IPS-20b (cell line): ENCODE measurements at regions not wholly inside any gene's neighbourhood (a gene's known extent, or its start where the extent isn't known, plus 50 kb on each side); places are given as distances from the start of the nearest gene placed in this dataset.

Source experiments
- H3K27ac ChIP-seq: one replicate; pipeline ENCODE4 v1.5.1; 2013; ENCODE audit warnings: low read length
- H3K27me3 ChIP-seq: 2 replicates; pipeline ENCODE4 v1.6.1; 2013; ENCODE audit warnings: mild to moderate bottlenecking, low read length, inconsistent platforms; ENCODE audit not compliant: insufficient read depth
- H3K36me3 ChIP-seq: 2 replicates; pipeline ENCODE4 v1.6.1; 2013; ENCODE audit warnings: low read depth, mild to moderate bottlenecking, inconsistent platforms, low read length, moderate library complexity; ENCODE audit not compliant: insufficient read depth
- H3K4me1 ChIP-seq: 2 replicates; pipeline ENCODE4 v1.6.1; 2013; ENCODE audit warnings: mild to moderate bottlenecking, control low read depth, inconsistent platforms, low read length, moderate library complexity; ENCODE audit not compliant: insufficient read depth
- H3K4me3 ChIP-seq: 2 replicates; pipeline ENCODE4 v1.5.1; 2013; ENCODE audit warnings: mild to moderate bottlenecking, low read length, inconsistent platforms
- H3K9ac ChIP-seq: 2 replicates; pipeline ENCODE4 v1.6.1; 2013; ENCODE audit warnings: low read depth, mild to moderate bottlenecking, inconsistent platforms, low read length, moderate library complexity
- H3K9me3 ChIP-seq: 2 replicates; pipeline ENCODE4 v1.6.1; 2013; ENCODE audit warnings: mild to moderate bottlenecking, low read depth, low read length, inconsistent platforms; ENCODE audit not compliant: insufficient read depth

GRCh38 chr9:96183751-96184150 is 118.2 kb downstream of the HSD17B3 start:
- Histone ChIP-seq H3K27me3 (peaks cover 21% of the 10 kb centered on the region), H3K36me3 (no peaks in the 10 kb centered on the region), H3K9me3 (no peaks in the 10 kb centered on the region), H3K4me1 (peaks cover 12% of the 10 kb centered on the region), H3K27ac (no peak overlapping the region), H3K4me3 (no peak overlapping the region), H3K9ac (no peak overlapping the region)

GRCh38 chr9:96178153-96178552 is 123.8 kb downstream of the HSD17B3 start:
- Histone ChIP-seq H3K27ac (no peak overlapping the region), H3K9me3 (no peaks in the 10 kb centered on the region), H3K36me3 (no peaks in the 10 kb centered on the region), H3K4me3 (no peak overlapping the region), H3K4me1 (no peaks in the 10 kb centered on the region; the same call in 1 of the 2 replicates), H3K9ac (no peak overlapping the region), H3K27me3 (no peaks in the 10 kb centered on the region)

- Histone ChIP-seq H3K27me3 (no peaks in the 10 kb centered on the region), H3K4me1 (no peaks in the 10 kb centered on the region; the same call in 1 of the 2 replicates), H3K36me3 (no peaks in the 10 kb centered on the region), H3K9ac (no peak overlapping the region), H3K27ac (no peak overlapping the region), H3K9me3 (no peaks in the 10 kb centered on the region), H3K4me3 (no peak overlapping the region)
Observed at GRCh38 chr9:96177719-96178028, 124.3 kb downstream of the HSD17B3 start.

GRCh38 chr9:96177005-96177718 is 124.8 kb downstream of the HSD17B3 start:
- no peaks in the 10 kb centered on the region for H3K9me3 ChIP-seq
- no peaks in the 10 kb centered on the region for H3K27me3 ChIP-seq
- no peaks in the 10 kb centered on the region; the same call in 1 of the 2 replicates for H3K4me1 ChIP-seq
- no peak overlapping the region for H3K9ac ChIP-seq
- no peaks in the 10 kb centered on the region for H3K36me3 ChIP-seq
- no peak overlapping the region for H3K27ac ChIP-seq
- H3K4me3 ChIP-seq, result no peak overlapping the region

- Histone ChIP-seq H3K4me1 (no peaks in the 10 kb centered on the region; the same call in 1 of the 2 replicates), H3K9me3 (no peaks in the 10 kb centered on the region), H3K36me3 (no peaks in the 10 kb centered on the region), H3K27ac (no peak overlapping the region), H3K27me3 (no peaks in the 10 kb centered on the region), H3K4me3 (no peak overlapping the region), H3K9ac (no peak overlapping the region)
Observed at GRCh38 chr9:96175796-96176195, 126.2 kb downstream of the HSD17B3 start.

GRCh38 chr9:96175001-96175400 is 127.0 kb downstream of the HSD17B3 start:
- H3K4me3 ChIP-seq, result no peak overlapping the region
- H3K27ac ChIP-seq, result no peak overlapping the region
- H3K27me3 ChIP-seq, result no peaks in the 10 kb centered on the region
- H3K4me1 ChIP-seq, result no peaks in the 10 kb centered on the region; the same call in 1 of the 2 replicates
- H3K9me3 ChIP-seq, result no peaks in the 10 kb centered on the region
- no peaks in the 10 kb centered on the region for H3K36me3 ChIP-seq
- no peak overlapping the region for H3K9ac ChIP-seq

GRCh38 chr9:96174371-96174770 is 127.6 kb downstream of the HSD17B3 start:
- H3K27me3 ChIP-seq, result no peaks in the 10 kb centered on the region
- H3K4me1 ChIP-seq, result peaks cover 3% of the 10 kb centered on the region; the same call in 1 of the 2 replicates
- H3K9ac ChIP-seq, result no peak overlapping the region

GRCh38 chr9:96173640-96174039 is 128.3 kb downstream of the HSD17B3 start:
- H3K4me3 ChIP-seq, result no peak overlapping the region
- H3K27me3 ChIP-seq, result peaks cover 4% of the 10 kb centered on the region; the same call in 1 of the 2 replicates
- H3K27ac ChIP-seq, result no peak overlapping the region
- H3K4me1 ChIP-seq, result peaks cover 3% of the 10 kb centered on the region; the same call in 1 of the 2 replicates
- no peak overlapping the region for H3K9ac ChIP-seq
- H3K9me3 ChIP-seq, result no peaks in the 10 kb centered on the region
- no peaks in the 10 kb centered on the region for H3K36me3 ChIP-seq

More at GRCh38 chr9:96174371-96174770, 127.6 kb downstream of the HSD17B3 start:
- H3K9me3 ChIP-seq, result no peaks in the 10 kb centered on the region
- H3K4me3 ChIP-seq, result no peak overlapping the region
- no peak overlapping the region for H3K27ac ChIP-seq
- H3K36me3 ChIP-seq, result no peaks in the 10 kb centered on the region

GRCh38 chr9:96172797-96173196 is 129.2 kb downstream of the HSD17B3 start:
- Histone ChIP-seq H3K36me3 (no peaks in the 10 kb centered on the region), H3K27me3 (peaks cover 9% of the 10 kb centered on the region; the same call in 1 of the 2 replicates), H3K4me3 (no peak overlapping the region), H3K27ac (no peak overlapping the region), H3K4me1 (peaks cover 3% of the 10 kb centered on the region; the same call in 1 of the 2 replicates), H3K9ac (no peak overlapping the region), H3K9me3 (no peaks in the 10 kb centered on the region)

GRCh38 chr9:96171728-96172127 is 130.2 kb downstream of the HSD17B3 start:
- Histone ChIP-seq H3K9me3 (no peaks in the 10 kb centered on the region), H3K36me3 (no peaks in the 10 kb centered on the region), H3K4me3 (no peak overlapping the region), H3K4me1 (peaks cover 3% of the 10 kb centered on the region; the same call in 1 of the 2 replicates), H3K9ac (no peak overlapping the region), H3K27me3 (peaks cover 15% of the 10 kb centered on the region; the same call in 1 of the 2 replicates), H3K27ac (no peak overlapping the region)

- H3K27me3 ChIP-seq, result peaks cover 15% of the 10 kb centered on the region; the same call in 1 of the 2 replicates
- no peak overlapping the region for H3K27ac ChIP-seq
- peaks cover 3% of the 10 kb centered on the region; the same call in 1 of the 2 replicates for H3K4me1 ChIP-seq
- no peak overlapping the region for H3K9ac ChIP-seq
- H3K36me3 ChIP-seq, result no peaks in the 10 kb centered on the region
- no peak overlapping the region for H3K4me3 ChIP-seq
- H3K9me3 ChIP-seq, result no peaks in the 10 kb centered on the region
Observed at GRCh38 chr9:96169901-96170300, 132.1 kb downstream of the HSD17B3 start.

GRCh38 chr9:96169484-96169883 is 132.5 kb downstream of the HSD17B3 start:
- Histone ChIP-seq H3K27ac (no peak overlapping the region), H3K27me3 (peaks cover 15% of the 10 kb centered on the region; the same call in 1 of the 2 replicates), H3K4me3 (no peak overlapping the region), H3K4me1 (peaks cover 3% of the 10 kb centered on the region; the same call in 1 of the 2 replicates), H3K9me3 (no peaks in the 10 kb centered on the region), H3K9ac (no peak overlapping the region), H3K36me3 (no peaks in the 10 kb centered on the region)
